GM21423 (cell line): ENCODE measurements at regions not wholly inside any gene's neighbourhood (a gene's known extent, or its start where the extent isn't known, plus 50 kb on each side); places are given as distances from the start of the nearest gene placed in this dataset.
"Not testable (repeated sequence)": the region's sequence is repeated elsewhere in the genome, so short reads cannot be mapped to it uniquely, and the experiment has no call there.

Source experiments
- ATAC-seq: cut with Tn5 transposase; IDR thresholded peaks from one replicate; pipeline ENCODE4 v1.9.1; 2021; ENCODE audit warnings: mild to moderate bottlenecking, moderate library complexity; ENCODE audit not compliant: unreplicated experiment

- ATAC-seq: no peak
Measured at GRCh38 chrX:40530509-40530908, 50.3 kb upstream of the ATP6AP2 start.

GRCh38 chrX:40527543-40527942 lies 53.2 kb upstream of the ATP6AP2 start:
- no peak for ATAC-seq

DNA sequence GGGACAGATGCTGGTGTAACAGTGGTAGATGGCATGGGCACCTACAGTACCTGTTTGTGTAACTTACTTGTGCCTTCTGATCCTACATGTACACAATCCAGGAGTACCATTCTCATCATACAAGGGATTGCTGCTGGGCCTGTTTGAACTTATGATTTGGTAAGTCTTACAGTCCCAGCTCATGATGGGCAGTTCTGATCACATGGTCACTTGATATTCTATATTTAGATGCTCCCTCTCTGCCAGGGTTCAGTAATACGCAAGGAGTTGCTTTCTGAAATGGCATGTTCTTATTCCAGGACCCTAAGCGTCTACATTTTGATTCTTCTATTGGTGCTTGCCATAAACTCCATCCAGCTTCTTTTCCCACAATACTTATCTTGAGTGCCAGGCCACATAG lies 54.4 kb upstream of the ATP6AP2 start:
- ATAC-seq: no peak

GRCh38 chrX:40525901-40526300 lies 54.9 kb upstream of the ATP6AP2 start:
- not testable (repeated sequence) for ATAC-seq

- no peak for ATAC-seq
Measured at GRCh38 chrX:40524423-40524822, 56.3 kb upstream of the ATP6AP2 start.

DNA sequence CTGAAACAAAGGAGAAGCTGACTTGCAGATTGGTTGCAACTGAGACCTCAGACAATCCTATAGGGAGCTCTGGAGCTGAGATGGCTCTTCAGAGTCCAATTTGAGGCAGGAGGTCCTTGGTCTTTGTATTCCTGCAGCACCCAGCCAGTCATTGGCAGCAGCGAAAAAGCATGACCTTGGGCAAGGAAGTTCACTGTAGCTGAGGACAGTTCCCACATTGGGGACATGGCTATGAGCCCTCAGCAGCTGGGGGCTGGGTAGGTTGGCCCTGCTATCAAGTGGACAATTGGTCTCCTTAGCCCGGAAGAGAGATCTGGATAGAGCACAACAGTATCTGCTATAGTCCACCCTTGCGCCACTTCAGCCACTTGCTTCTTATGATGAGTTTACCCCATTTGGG lies 56.9 kb upstream of the ATP6AP2 start:
- ATAC-seq: no peak

DNA sequence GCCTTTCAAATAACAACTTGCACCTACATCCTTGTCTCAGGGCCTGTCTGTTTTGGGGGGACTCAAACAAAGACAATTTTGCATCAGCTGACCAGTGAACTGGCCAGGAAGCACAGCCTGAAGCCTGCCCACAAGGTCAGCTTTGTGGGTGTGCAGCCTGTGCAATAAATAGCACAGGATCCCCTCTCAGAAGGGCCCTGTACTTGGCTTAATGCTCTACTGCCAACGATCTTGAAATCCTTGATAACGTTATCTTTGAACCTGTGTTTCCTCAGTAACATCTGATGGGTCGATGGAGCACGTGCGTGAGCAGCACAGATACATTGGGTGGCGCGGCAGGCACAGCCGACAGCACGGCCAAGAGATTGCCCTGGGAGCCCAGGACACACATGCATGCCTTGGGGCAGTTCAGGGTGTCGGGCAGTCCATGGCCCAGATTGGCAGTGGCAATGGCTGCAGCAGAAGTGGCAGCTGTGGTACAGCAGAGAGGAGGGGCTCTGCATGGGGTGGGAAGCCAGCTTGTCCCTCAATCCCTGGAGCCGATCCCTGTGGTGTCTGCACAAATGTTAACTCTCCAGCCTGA lies 58.8 kb upstream of the ATP6AP2 start:
- no peak for ATAC-seq

GRCh38 chrX:40514376-40514775 lies 66.4 kb upstream of the ATP6AP2 start:
- no peak for ATAC-seq

DNA sequence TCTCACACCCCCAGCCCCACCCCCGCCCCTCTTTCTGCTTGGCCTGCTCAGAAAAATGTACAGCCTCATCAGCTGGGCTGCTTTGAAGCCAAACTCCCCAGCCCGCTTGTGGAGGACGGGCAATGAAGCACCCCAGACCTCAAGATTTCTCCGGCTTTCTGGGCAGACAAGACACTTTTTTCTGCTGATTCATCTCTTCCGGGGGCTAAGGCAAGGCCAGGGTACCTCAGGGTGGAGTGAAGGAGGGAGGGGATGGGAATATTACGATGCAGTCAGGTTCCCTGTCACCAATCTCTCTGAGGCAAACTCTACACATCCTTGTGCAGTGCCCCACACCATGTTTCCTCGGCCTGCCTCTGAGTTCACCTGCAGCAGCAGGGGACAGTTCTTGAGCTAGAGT lies 66.9 kb upstream of the ATP6AP2 start:
- ATAC-seq: no peak

DNA sequence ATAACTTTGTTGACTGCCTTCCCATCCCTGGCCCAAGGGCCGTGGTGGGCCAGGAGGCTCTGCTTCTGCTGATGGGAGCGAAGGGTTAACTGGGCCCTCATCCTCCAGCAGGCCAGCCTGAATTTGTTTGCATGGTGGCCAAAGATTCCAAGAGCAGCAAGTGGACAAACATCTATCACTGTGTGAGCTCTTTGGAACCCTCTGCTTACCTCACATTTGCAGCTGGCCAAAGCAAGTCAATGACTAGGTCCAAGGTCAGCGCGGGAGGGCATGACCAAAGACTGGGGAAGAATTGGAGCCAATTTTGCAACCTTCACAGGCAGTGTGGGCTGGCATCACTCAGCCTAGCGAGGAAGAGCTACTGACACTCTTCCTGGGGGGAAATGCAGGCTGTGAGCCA lies 67.8 kb upstream of the ATP6AP2 start:
- ATAC-seq: no peak

- no peak for ATAC-seq
Measured at GRCh38 chrX:40511258-40511657, 69.5 kb upstream of the ATP6AP2 start.

GRCh38 chrX:40508560-40508959 lies 72.2 kb upstream of the ATP6AP2 start:
- no peak for ATAC-seq

GRCh38 chrX:40506201-40506985 lies 74.4 kb upstream of the ATP6AP2 start:
- no peak for ATAC-seq

- ATAC-seq: no peak
Measured at GRCh38 chrX:40504801-40505605, 75.8 kb upstream of the ATP6AP2 start.

DNA sequence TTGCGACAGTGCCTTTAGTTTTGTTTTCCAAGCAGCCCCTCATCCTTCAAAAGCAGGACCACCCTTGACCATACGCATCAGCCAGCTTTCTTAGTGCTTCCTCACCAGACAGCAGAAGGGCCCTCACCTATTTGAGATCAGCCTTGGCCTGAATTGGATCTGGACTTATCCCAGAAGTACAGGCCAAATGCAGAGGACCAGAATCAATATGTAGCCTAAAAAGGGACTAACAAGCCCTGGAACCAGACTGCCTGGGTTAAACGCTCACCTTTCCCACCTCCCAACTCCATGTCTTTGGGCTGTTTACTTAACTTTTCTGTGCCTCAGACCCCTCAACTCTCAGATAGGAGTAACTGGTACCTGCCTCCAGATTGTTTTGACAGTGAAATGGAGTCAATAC lies 77.7 kb upstream of the ATP6AP2 start:
- ATAC-seq: no peak

DNA sequence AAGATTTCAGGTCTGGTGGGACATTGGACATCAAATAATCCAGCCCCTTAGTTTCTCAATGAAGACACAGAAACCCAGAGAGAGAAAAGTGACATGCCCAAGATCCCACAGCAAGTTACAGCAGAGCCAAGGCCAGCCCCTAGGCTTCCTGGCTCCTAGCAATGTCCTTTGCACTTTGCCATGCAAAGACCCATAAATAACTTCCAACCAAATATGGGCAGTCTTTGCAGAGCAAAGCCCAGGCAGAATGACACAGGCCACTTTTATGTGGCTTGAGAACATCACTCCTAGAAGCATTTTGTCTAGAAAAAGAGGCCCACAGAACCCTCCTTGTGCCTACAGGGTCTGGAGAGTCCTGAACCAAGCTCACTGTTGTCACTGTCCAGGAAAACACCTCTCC lies 78.1 kb upstream of the ATP6AP2 start:
- ATAC-seq: no peak

GRCh38 chrX:40501164-40501855 lies 79.5 kb upstream of the ATP6AP2 start:
- no peak for ATAC-seq

GRCh38 chrX:40496728-40497127 lies 84.0 kb upstream of the ATP6AP2 start:
- ATAC-seq: no peak

- ATAC-seq: no peak
Measured at GRCh38 chrX:40495659-40496058, 85.1 kb upstream of the ATP6AP2 start.

DNA sequence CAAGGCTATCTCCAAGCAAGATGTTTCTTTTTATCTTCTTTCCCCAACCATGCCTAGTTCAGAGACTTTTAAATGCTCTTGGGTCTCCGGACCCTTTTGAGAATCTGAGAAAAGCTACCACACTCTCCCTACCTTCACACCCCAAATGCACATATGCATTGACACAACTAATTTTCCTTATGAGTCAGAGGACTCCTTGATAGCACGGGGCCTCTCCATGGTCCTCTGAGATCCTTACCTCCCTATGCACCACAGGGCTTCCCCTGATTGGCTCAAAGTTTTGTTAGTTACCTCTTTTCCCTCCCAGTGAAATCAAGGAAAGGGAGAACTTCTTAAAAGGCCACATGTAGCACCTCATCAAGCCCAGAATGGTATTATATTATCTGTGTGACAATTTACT lies 86.8 kb upstream of the ATP6AP2 start:
- ATAC-seq: no peak

- ATAC-seq: no peak
Measured at GRCh38 chrX:40488296-40488695, 92.5 kb upstream of the ATP6AP2 start.
